Activated CD4-positive, alpha-beta T cell treated with anti-CD3 and anti-CD28 coated beads, Interleukin-2, amount 50 U/mL, for 16 hours (primary cell): ENCODE measurements at regions not wholly inside any gene's neighbourhood (a gene's known extent, or its start where the extent isn't known, plus 50 kb on each side); places are given as distances from the start of the nearest gene placed in this dataset.
"Not testable (repeated sequence)": the region's sequence is repeated elsewhere in the genome, so short reads cannot be mapped to it uniquely, and the experiment has no call there.

Source experiments
- DNase-seq: peaks from one replicate; pipeline ENCODE4 v3.0.0-alpha.2; 2020

DNA sequence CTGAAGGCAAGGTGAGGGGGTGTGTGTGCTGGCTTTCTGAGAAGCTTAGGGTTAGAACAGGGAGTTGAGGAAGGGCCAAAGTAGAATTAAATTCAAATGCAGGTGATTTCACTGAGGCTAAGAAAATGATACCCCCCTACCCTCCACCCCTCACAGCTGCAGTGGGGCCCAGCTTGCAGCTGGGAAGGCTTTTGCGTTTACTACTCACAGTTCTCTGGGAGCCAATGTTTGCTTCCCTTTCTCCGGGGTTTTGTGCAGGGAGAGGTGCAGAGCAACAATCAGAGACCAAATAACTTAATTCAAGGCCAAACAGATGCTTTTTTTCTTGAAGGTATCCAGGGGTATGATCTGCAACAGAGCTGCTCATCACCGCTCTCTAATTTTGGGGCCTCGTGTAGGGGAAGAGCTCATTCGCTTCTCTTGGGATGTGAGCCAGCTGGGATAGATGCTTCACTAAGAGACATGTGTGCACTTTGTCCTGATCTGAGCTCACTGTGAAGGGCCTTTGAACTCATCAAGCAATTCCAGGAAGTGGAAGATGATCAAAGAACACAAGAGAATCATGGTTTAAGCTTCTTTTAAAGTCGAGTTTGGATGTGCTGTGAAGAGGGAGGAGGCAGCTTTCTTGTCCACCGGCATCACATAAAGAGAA, 122.7 kb upstream of the C1GALT1C1 start:
- DNase-seq, result no peak

GRCh38 chrX:120751683-120752082, 121.8 kb upstream of the C1GALT1C1 start:
- DNase-seq, result no peak

DNA sequence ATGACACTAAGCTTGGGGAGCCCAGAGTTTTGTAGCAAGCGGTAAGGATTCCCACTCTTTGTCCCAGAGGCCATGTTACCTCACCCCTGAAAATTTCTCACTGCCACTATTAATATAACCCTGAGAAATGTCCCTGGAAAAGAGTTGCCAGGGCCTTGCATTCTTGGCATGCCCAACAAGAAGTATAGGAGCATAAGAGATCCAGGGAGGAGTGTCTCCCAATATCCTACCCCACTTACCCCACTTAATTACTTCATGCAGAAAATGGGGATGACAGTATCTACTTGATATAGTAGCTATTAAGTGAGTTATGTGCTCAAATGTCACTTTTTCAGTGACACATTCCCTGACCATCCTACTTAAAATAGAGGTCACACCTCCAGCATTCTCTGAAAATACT, 120.5 kb upstream of the C1GALT1C1 start:
- no peak for DNase-seq

DNA sequence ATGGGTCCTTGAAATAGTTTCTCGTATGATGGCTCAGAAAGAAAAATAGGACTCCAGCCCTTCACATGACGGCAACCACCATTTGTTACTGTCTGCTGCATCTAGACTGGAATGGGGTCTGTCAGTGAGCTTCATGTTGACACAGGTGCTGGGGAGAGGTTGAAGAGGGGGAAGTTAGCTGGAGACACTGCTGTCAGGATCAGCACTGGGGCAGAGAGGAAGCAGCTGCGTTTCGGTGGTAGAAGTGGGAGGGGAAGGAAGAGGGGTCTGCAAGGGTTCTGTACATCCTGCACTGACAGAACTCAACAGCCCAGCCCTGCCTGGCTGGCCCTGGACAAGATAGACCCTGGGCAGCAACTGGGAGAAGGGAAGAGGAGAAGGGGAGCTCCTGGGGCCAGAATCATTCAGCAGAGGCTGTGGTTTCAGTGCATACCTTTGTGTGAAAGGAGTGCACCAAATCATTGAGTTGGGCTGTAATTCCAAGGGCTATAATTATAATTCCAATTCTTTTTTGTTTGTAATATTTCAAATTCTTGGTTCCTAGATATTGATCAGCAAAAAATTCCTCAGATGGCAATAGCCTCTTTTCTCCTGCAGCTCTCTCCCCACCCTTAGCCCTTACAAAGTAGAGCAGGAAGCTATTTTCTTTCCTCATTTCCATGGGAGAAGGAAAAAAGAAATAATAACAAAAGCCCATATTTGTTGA, 119.4 kb upstream of the C1GALT1C1 start:
- no peak for DNase-seq

GRCh38 chrX:120746153-120746552, 116.3 kb upstream of the C1GALT1C1 start:
- DNase-seq, result no peak

DNA sequence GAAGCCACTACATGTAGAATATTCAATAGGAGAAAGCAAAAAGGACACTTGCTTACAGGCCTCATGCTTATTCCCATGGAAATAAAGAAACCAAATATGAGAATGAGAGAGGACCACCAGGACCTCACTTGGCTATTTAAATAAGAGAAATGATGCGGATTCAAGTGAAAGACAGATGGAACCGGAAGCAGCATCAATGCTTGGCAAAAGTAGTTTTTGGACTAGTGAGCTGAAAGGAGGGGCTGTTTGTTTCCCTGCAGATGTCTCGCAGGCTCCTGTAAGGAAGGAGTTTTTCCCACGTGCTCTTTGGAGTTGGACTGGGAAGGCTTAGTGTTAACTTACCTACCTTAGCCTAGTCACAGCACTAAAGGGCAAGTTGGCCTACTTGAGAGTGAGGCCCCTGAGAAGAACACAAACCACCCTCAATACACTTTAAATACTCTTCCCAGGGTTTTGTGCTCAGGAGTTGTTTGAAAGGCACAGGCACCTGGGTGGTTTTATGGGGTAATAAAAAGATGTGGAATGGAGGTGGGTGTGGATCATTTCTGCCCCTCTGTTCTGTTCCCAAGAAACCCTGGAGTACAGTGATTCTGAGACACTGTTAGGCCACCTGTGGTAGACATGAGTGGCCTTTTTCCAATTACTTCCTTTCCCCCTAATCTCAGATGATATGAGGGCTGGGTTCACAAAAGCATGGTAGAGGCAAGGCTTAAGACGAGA, 113.3 kb upstream of the C1GALT1C1 start:
- DNase-seq, result no peak

- no peak for DNase-seq
These were observed 111.6 kb upstream of the C1GALT1C1 start for GRCh38 chrX:120741452-120741851.

DNA sequence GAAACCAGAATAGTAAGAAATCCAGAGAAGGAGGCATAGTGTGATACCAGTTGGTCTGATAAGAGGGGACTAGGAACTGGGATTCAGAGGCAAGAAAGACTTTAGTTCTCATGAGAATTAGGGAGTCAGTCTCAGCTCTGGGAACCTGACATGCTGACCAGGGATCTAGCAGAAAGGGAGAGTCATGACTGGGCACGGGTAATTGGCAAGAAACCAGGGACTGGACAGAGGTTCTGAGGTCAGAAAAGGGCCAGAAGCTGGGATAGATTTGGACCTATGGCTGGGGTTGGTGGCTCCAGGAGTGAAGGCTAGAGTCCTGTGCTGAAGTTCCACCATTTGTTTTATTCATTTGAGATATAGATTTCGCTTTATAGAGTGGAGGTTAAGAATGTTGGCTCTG, 110.2 kb upstream of the C1GALT1C1 start:
- DNase-seq, result no peak

DNA sequence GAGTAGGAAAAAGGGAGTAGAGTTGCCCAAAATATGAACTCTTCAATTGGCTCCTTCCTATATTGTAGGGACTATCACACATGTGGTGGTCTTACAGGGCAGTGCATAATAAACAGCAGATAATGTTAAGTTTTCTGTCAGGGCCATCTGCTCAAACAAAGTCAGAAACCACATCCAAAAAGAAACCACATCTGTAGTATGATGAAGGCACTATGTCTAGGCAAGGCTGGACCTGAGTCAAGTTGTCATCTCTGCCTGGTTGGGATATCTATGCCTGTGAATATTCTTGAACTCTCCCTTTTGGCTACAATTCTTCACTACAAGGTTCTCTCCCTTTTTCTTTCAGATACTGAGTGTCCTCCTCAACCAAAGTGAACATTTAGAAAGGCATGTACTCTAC, 109.4 kb upstream of the C1GALT1C1 start:
- DNase-seq, result no peak

DNA sequence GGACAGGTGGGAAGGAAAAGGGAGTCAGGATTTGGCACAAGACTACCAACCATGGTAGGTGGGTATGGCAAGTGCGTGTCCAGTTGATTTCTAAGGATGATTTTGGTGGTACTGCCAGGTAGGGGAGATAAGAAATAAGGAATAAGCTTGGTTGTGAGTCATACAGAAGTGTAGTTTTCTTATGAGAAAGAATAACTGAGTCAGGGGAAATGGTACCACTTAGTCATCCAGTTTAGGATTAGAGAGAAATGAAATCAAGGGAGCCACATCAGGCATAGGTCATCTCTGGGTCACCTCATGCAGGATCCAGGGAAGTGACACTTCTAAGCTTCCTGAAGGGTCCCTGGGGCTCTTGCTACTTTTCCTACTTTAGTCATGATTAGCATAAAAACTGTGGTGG, 107.1 kb upstream of the C1GALT1C1 start:
- DNase-seq, result peak; percentile 7

DNA sequence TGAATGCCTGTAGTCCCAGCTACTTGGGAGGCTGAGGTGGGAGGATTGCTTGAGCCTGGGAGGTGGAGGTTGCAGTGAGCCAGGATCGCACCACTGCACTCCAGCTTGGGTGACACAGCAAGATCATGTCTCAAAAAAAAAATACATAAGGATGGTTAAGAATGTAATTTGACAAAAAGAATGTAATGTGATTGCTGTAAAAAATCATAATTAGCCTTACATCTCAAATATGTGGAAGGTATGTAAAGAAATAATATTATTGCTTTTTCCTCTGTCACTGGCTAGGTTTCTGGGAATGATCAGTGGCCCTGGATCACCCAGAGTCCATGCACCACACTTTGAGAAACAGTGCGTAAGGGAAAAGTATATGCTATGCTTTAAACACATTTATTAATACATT, 106.1 kb upstream of the C1GALT1C1 start:
- no peak for DNase-seq

GRCh38 chrX:120732879-120733278, 103.0 kb upstream of the C1GALT1C1 start:
- no peak for DNase-seq

DNA sequence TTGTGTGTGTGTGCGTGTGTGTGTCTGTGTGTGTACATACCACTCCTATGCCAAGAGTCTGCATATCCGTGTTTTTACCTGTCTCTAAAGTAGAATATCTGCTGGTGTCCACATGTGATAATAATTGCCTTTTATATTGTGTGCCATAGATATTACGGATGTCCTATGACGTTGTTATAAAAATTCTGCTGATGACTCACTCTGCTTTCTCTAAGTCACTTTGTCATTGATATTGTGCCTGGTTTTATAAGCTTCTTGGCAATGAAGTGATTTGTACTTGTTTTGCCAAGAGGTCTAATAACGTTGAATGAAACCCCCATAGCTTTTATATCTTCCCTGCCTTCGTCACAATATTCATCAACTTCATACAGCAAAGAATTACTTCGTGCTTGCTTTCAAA, 102.6 kb upstream of the C1GALT1C1 start:
- no peak for DNase-seq

DNA sequence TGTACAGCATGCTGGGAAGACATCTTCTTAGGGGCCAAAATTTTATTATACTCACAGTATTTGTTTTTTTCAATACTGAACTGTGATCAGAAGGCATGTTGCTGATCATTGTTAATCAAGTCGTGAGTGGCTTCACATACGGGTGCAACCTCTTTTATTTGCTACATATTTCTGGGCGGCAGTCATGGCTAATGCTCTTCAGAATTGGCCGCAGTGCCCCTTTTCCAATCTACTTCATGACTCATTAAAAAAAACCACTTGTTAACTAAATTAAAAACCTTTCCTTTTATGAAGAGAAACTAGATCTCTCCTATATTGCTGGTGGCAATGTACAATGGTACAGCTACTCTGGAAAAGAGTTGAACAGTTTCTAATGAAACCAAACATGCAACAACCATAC, 101.5 kb upstream of the C1GALT1C1 start:
- no peak for DNase-seq

GRCh38 chrX:120729506-120730255, 99.8 kb upstream of the C1GALT1C1 start:
- DNase-seq, result not testable (repeated sequence)

DNA sequence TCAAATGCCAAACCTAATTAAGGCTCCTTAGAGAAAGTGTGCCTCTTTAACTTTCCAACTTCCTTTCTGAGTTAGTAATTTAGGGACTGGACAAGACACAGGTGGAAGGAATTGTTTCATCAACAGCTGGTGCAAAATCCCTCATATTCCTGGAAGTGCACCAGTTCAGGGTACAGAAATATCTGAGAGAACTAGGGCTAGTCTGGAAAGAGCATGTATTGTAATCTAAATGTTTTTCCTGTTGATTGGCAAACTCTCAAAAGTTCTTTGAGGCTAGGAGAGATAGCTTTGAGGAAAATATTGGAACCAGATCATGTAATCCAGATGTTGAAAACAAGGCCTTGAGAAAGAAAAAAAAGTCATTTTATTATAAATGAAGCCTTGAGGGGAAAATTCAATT, 98.1 kb upstream of the C1GALT1C1 start:
- DNase-seq, result no peak

DNA sequence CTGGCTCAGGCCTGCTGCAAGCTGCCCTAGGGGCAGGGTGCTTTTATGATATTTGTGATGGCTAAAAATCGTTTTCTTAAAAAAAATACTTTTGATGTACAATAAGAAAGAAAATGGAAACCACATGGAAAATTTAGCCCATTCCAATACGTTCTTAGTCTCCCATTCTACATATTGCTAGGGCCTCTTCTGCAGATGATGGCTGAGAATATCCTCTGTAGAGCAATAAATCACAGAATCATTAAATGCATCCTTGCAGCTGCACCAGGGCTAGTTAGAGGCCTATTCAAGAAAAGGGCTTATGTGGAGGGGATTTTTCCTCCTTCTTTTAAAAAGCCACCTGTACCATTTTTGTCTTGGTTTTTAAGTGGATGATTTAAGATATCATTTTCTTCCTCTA, 97.6 kb upstream of the C1GALT1C1 start:
- no peak for DNase-seq

DNA sequence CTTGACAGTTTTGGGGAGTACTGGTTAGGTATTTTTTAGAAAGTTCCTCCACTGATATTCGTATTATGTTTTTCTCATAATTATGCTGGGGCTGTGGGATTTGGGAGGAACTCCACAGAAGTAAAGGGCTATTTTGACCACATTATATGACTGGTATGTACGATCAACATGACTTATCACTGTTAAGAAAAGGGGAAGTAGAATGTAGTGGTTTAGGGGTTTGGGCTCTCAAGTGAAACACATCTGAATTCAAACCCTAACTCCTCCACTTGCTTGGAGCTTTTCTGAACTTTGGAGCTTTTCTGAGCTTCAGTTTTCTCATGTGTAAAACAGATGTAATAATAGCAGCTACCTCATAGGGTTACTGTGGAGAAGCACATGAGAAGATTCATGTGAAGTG, 96.4 kb upstream of the C1GALT1C1 start:
- DNase-seq, result no peak

DNA sequence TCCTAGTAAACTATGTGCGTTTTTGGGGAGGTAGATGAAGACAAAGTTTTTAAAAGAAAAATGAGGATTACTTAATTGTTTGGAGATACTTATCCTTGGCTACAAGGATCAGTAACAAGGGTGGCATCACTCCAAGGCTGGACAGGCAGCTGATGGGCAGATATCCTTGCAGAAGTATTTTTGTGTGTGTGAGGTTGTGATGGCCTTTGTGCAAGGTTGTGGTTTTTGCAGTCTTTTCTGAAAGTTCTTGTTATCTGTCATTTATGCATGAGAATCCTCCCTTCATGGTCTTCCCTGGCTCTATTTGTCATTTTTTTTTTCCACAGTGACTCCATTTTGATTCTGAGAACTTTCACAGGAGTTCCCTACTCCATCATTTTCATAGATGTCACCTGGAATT, 96.0 kb upstream of the C1GALT1C1 start:
- DNase-seq, result no peak

DNA sequence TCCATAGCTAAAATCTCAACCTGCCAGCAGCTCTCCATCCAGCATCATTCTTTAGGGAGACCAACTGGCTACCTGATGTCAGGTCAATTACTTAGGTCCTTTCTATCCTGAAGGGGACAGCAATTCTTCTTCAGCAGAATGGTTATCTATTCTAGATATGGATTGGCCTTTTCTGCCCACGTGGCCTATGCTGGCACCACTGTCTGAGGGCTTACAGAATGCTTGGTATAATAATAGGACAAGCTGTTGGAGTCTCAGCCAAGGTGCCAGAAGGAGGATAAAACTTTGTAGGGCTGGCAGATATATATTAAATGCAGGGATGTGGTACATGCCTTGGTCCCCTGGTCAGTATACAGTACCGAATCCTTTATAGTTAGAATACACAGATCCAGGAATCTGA, 89.8 kb upstream of the C1GALT1C1 start:
- DNase-seq, result no peak

DNA sequence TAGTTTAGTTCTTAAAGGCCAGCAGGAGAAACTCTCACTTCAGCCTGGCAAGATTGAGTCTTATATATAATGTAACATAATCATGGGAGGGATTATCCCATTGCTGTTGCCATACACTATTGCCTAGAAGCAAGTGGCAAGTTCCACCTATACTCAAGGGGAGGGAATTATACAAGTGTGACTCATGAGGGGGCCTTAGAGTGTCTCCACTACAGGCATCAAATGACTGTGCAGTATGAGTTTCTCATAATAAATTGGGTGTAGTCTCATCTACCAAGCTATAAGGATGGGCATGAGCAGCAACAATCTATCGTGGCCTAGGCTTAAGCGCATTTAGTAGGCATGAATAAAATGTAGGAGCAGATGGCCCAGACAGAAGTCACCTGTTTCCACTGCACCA, 89.1 kb upstream of the C1GALT1C1 start:
- DNase-seq, result no peak

GRCh38 chrX:120702337-120702736, 72.5 kb upstream of the C1GALT1C1 start:
- DNase-seq, result not testable (repeated sequence)

DNA sequence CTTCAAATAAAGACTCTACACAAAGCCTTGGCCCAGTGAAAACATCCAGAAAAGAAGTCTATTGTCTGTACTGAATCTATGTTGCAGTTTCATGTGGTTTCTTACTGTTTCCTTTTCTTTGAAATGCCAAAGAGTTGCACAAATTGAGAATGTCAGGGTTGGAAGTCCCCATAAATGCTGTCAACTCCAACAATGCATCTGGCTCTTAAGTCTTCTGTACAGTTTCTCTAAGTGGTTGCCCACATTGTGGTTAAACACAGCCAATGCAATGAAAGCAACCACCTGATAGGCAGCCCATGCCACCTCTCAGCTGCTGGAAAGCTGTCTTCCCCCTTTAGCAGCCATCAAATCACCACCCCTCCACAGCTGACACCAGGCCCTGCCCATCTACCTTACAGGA, 67.2 kb upstream of the C1GALT1C1 start:
- peak; percentile 71 for DNase-seq

DNA sequence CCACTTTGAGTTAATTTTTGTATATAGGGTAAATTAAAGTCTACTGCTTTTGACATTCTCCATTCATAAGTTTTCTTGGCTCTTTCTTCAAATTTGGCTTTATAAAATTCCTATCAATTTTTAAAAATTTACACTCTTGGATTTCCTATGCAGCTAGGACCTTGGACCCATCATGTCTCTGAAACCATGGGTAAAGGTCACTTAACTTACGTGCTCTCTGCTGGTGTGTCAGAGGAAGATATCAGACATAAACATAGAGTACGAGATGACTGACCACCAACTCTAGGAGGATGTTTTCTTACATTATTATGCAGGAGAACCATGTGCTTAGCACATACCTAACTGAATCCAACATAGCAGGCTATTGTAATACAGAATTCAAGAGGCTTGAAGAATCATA, 62.5 kb upstream of the C1GALT1C1 start:
- DNase-seq, result no peak
